ENCODE measurements at regions not wholly inside any gene's neighbourhood (a gene's known extent, or its start where the extent isn't known, plus 50 kb on each side); places are given as distances from the start of the nearest gene placed in this dataset.

DNA sequence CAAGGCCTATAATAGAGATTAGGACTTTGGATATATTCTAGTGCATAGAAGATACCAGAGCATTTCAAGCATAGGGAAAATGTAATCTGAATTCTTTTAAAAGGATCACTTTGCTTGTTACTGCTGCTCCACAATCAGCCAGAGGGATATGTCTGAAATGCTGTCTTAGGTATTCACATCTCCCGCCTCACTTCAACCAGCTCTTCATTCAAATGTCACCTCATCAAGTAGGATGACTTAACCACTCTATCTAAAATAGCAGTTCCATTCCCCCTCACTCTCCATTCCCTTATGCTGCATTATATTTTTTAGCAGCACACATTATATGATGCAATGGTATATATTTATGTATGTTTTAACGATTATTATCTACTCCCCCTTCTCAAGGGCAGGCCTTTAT lies 500.3 kb upstream of the GRIA1 start (continued):
- TF ChIP-seq, protein P1, sequence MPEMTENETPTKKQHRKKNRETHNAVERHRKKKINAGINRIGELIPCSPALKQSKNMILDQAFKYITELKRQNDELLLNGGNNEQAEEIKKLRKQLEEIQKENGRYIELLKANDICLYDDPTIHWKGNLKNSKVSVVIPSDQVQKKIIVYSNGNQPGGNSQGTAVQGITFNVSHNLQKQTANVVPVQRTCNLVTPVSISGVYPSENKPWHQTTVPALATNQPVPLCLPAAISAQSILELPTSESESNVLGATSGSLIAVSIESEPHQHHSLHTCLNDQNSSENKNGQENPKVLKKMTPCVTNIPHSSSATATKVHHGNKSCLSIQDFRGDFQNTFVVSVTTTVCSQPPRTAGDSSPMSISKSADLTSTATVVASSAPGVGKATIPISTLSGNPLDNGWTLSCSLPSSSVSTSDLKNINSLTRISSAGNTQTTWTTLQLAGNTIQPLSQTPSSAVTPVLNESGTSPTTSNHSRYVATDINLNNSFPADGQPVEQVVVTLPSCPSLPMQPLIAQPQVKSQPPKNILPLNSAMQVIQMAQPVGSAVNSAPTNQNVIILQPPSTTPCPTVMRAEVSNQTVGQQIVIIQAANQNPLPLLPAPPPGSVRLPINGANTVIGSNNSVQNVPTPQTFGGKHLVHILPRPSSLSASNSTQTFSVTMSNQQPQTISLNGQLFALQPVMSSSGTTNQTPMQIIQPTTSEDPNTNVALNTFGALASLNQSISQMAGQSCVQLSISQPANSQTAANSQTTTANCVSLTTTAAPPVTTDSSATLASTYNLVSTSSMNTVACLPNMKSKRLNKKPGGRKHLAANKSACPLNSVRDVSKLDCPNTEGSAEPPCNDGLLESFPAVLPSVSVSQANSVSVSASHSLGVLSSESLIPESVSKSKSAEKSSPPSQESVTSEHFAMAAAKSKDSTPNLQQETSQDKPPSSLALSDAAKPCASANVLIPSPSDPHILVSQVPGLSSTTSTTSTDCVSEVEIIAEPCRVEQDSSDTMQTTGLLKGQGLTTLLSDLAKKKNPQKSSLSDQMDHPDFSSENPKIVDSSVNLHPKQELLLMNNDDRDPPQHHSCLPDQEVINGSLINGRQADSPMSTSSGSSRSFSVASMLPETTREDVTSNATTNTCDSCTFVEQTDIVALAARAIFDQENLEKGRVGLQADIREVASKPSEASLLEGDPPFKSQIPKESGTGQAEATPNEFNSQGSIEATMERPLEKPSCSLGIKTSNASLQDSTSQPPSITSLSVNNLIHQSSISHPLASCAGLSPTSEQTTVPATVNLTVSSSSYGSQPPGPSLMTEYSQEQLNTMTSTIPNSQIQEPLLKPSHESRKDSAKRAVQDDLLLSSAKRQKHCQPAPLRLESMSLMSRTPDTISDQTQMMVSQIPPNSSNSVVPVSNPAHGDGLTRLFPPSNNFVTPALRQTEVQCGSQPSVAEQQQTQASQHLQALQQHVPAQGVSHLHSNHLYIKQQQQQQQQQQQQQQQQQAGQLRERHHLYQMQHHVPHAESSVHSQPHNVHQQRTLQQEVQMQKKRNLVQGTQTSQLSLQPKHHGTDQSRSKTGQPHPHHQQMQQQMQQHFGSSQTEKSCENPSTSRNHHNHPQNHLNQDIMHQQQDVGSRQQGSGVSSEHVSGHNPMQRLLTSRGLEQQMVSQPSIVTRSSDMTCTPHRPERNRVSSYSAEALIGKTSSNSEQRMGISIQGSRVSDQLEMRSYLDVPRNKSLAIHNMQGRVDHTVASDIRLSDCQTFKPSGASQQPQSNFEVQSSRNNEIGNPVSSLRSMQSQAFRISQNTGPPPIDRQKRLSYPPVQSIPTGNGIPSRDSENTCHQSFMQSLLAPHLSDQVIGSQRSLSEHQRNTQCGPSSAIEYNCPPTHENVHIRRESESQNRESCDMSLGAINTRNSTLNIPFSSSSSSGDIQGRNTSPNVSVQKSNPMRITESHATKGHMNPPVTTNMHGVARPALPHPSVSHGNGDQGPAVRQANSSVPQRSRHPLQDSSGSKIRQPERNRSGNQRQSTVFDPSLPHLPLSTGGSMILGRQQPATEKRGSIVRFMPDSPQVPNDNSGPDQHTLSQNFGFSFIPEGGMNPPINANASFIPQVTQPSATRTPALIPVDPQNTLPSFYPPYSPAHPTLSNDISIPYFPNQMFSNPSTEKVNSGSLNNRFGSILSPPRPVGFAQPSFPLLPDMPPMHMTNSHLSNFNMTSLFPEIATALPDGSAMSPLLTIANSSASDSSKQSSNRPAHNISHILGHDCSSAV (CRISPR knock-in tag; IDR thresholded peaks at IDR 0.05; ENCODE audit: borderline replicate concordance) = no peak
- TF ChIP-seq MZF1 (CRISPR knock-in tag; IDR thresholded peaks at IDR 0.05; ENCODE audit: borderline replicate concordance) (no peak), KAT2B (IDR thresholded peaks at IDR 0.05; ENCODE audit: borderline replicate concordance, low read depth, low read length) (no peak), GATAD2A (CRISPR knock-in tag; IDR thresholded peaks at IDR 0.05) (no peak), CAMTA2 (CRISPR knock-in tag; IDR thresholded peaks at IDR 0.05; ENCODE audit: borderline replicate concordance) (no peak), NFKB2 (CRISPR knock-in tag; IDR thresholded peaks at IDR 0.05; ENCODE audit: borderline replicate concordance) (no peak), NR2F1 (CRISPR knock-in tag; IDR thresholded peaks at IDR 0.05) (no peak), ZBTB39 (CRISPR knock-in tag; IDR thresholded peaks at IDR 0.05) (no peak), ZNF879 (CRISPR knock-in tag; IDR thresholded peaks at IDR 0.05) (no peak)
